ENCODE measurements at regions not wholly inside any gene's neighbourhood (a gene's known extent, or its start where the extent isn't known, plus 50 kb on each side); places are given as distances from the start of the nearest gene placed in this dataset.
A peak's percentile ranks its signal among the peaks of the same experiment; 100 is the strongest.

- DNase-seq (ENCODE audit: extremely low read depth, low read depth) = no peak
- H3K4me3 ChIP-seq (replicated peaks; ENCODE audit: low read depth, low read length) = no peak overlapping the region
- no peak for TF ChIP-seq CTCF (IDR thresholded peaks at IDR 0.05; ENCODE audit: low read depth, low read length, missing control alignments)
These were observed 64.5 kb upstream of the ZNF423 start for GRCh38 chr16:49920397-49920796.

- no peak overlapping the region for H3K4me3 ChIP-seq (replicated peaks; ENCODE audit: low read depth, low read length)
- no peak for DNase-seq (ENCODE audit: extremely low read depth, low read depth)
- TF ChIP-seq CTCF (IDR thresholded peaks at IDR 0.05; ENCODE audit: low read depth, low read length, missing control alignments) = no peak
These were observed 65.2 kb upstream of the ZNF423 start for GRCh38 chr16:49921106-49921505.

- peak; percentile 52 for TF ChIP-seq CTCF (IDR thresholded peaks at IDR 0.05; ENCODE audit: low read depth, low read length, missing control alignments)
- peak; percentile 15 for DNase-seq (ENCODE audit: extremely low read depth, low read depth)
- no peak overlapping the region for H3K4me3 ChIP-seq (replicated peaks; ENCODE audit: low read depth, low read length)
These were observed 66.0 kb upstream of the ZNF423 start for GRCh38 chr16:49921791-49922456.

- no peak for TF ChIP-seq CTCF (IDR thresholded peaks at IDR 0.05; ENCODE audit: low read depth, low read length, missing control alignments)
- no peak for DNase-seq (ENCODE audit: extremely low read depth, low read depth)
- H3K4me3 ChIP-seq (replicated peaks; ENCODE audit: low read depth, low read length) = no peak overlapping the region
These were observed 67.5 kb upstream of the ZNF423 start for GRCh38 chr16:49923411-49923810.

- no peak overlapping the region for H3K4me3 ChIP-seq (replicated peaks; ENCODE audit: low read depth, low read length)
- DNase-seq (ENCODE audit: extremely low read depth, low read depth) = no peak
These were observed 68.2 kb upstream of the ZNF423 start for GRCh38 chr16:49924078-49924477.

GRCh38 chr16:49926941-49927340 is 71.0 kb upstream of the ZNF423 start:
- no peak overlapping the region for H3K4me3 ChIP-seq (replicated peaks; ENCODE audit: low read depth, low read length)
- DNase-seq (ENCODE audit: extremely low read depth, low read depth) = no peak
- TF ChIP-seq CTCF (IDR thresholded peaks at IDR 0.05; ENCODE audit: low read depth, low read length, missing control alignments) = no peak

More at GRCh38 chr16:49924078-49924477, 68.2 kb upstream of the ZNF423 start:
- no peak for TF ChIP-seq CTCF (IDR thresholded peaks at IDR 0.05; ENCODE audit: low read depth, low read length, missing control alignments)

All from HFF-Myc (cell line).